ENCODE measurements at regions not wholly inside any gene's neighbourhood (a gene's known extent, or its start where the extent isn't known, plus 50 kb on each side); places are given as distances from the start of the nearest gene placed in this dataset.

DNA sequence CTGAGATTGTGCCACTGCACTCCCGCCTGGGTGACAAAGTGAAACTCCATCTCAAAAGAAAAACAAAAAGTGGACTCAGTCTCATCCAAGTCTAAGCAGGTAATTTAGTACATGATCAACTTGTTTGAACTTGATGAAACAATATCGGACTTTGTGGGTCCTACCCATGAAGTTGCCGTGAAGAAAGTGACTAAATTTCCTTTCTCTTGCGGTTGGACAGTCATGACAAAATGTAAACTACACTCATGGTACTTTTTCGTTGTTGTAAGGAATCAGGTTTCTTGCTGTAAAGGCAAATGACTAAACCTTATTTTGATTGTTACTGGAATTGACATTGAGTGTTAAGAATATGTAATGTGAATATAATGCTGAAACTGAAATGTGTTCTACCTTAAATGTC, 164.5 kb upstream of the PLET1 start:
- TF ChIP-seq CTCF (IDR thresholded peaks at IDR 0.05) (no peak), POLR2AphosphoS5 (IDR thresholded peaks at IDR 0.05; ENCODE audit: low read depth, low read length) (no peak), REST (IDR thresholded peaks at IDR 0.05; ENCODE audit: insufficient read depth in 1 of 2, low read depth in 2 of 2, low read length in 1 of 2) (no peak), TCF7L2 (IDR thresholded peaks at IDR 0.05; ENCODE audit: low read depth, low read length) (no peak), SIN3A (IDR thresholded peaks at IDR 0.05; ENCODE audit: borderline replicate concordance, insufficient read depth, low read depth, low read length) (no peak)
